HepG2 (cell line): ENCODE measurements at regions not wholly inside any gene's neighbourhood (a gene's known extent, or its start where the extent isn't known, plus 50 kb on each side); places are given as distances from the start of the nearest gene placed in this dataset.

Experiments
- ATAC-seq: fragments of 200-7000 bp; cut with Tn5 transposase; 3 replicates; pipeline ENCODE4 v1.9.1; 2020; ENCODE audit warnings: mild to moderate bottlenecking, moderate library complexity
- BruUV-seq: library from RNA; stranded (reverse); fragments of 400-500 nt; replicated peaks from 2 replicates; lab custom pipeline; 2021; lab: Mats Ljungman, UMichigan
- CTCF ChIA-PET: fragments of 300-600 bp; formaldehyde crosslinking; extraction: SDS; loops from one replicate; lab custom pipeline; 2021; ENCODE audit warnings: low total read pairs, inconsistent platforms, low intra/inter-chr PET ratio; lab: Yijun Ruan, JAX
- POLR2A ChIA-PET: fragments of 350-600 bp; sonication (Branson Sonifier 250); formaldehyde crosslinking; loops from one replicate; lab custom pipeline; 2020; ENCODE audit warnings: antibody characterized with exemption, inconsistent platforms; lab: Yijun Ruan, JAX
- DNase-seq: peaks from one replicate; pipeline ENCODE4 v3.0.0-alpha.2; 2015; ENCODE audit warnings: low spot score
- FAIRE-seq: peaks from 3 replicates; lab custom pipeline; 2011; peaks lifted over from hg19 to GRCh38; lab: Jason Lieb, UNC
- H2AFZ ChIP-seq: one replicate; pipeline ENCODE4 v1.6.1; 2011; ENCODE audit warnings: low read length, inconsistent platforms
- H3K27ac ChIP-seq: fragments of 300-600 bp; 3 replicates; pipeline ENCODE4 v1.8.0; 2011; ENCODE audit warnings: mixed run types, mild to moderate bottlenecking, mixed read lengths, low read length, inconsistent platforms; ENCODE audit not compliant: insufficient read depth; ENCODE audit errors: extremely low read length
- H3K27me3 ChIP-seq, 2 experiments: fragments of 200-600 bp in 1 of 2; 2 replicates in 1 of 2; 3 replicates in 1 of 2; pipeline versions ENCODE4 v1.6.0 to v1.8.0; 2011; ENCODE audit warnings: low read length in 2 of 2, mild to moderate bottlenecking in 2 of 2, moderate library complexity in 2 of 2, inconsistent platforms in 1 of 2; ENCODE audit not compliant: insufficient read depth in 2 of 2, control insufficient read depth in 1 of 2
- H3K36me3 ChIP-seq, 2 experiments: fragments of 200-600 bp in 1 of 2; replicated peaks in 1 of 2; 2 replicates in 1 of 2; 3 replicates in 1 of 2; pipeline versions ENCODE4 v1.5.1 to v1.8.0; 2011; ENCODE audit warnings: low read length in 2 of 2, inconsistent platforms in 1 of 2; ENCODE audit not compliant: insufficient read depth in 2 of 2, control insufficient read depth in 1 of 2
- H3K4me1 ChIP-seq: 2 replicates; pipeline ENCODE4 v1.5.1; 2012; ENCODE audit warnings: low read length, inconsistent platforms; ENCODE audit not compliant: insufficient read depth
- H3K4me2 ChIP-seq: 2 replicates; pipeline ENCODE4 v1.6.0; 2011; ENCODE audit warnings: low read depth, low read length, inconsistent platforms
- H3K4me3 ChIP-seq, 3 experiments: fragments of 200-600 bp in 1 of 3; sonication (generic), shearing (Covaris generic) in 1 of 3; replicated peaks in 1 of 3; 2 replicates each; pipeline ENCODE4 v1.5.1; 2011 to 2016; ENCODE audit warnings: low read length in 3 of 3, inconsistent platforms in 2 of 3, low read depth in 2 of 3, mild to moderate bottlenecking in 2 of 3, control low read depth in 1 of 3, mixed read lengths in 1 of 3; ENCODE audit not compliant: insufficient read depth in 1 of 3
- H3K79me2 ChIP-seq: one replicate; pipeline ENCODE4 v1.6.1; 2011; ENCODE audit warnings: low read length, inconsistent platforms; ENCODE audit not compliant: insufficient read depth
- H3K9ac ChIP-seq: 2 replicates; pipeline ENCODE4 v1.6.0; 2011; ENCODE audit warnings: mild to moderate bottlenecking, low read depth, low read length, inconsistent platforms; ENCODE audit not compliant: insufficient read depth
- H3K9me3 ChIP-seq: 2 replicates; pipeline ENCODE4 v1.5.1; 2012; ENCODE audit warnings: mild to moderate bottlenecking, low read length
- H4K20me1 ChIP-seq: 2 replicates; pipeline ENCODE4 v1.6.0; 2011; ENCODE audit warnings: inconsistent platforms, mild to moderate bottlenecking, low read length, moderate library complexity; ENCODE audit not compliant: insufficient read depth
- ARNT2 ChIP-seq: sonication (generic); formaldehyde crosslinking; IDR thresholded peaks from 2 replicates; pipeline ENCODE4 v1.8.0; 2022; ENCODE audit warnings: mild to moderate bottlenecking, low read depth, missing genetic modification reagents, moderate library complexity
- CREM ChIP-seq, 2 experiments: sonication (generic) in 1 of 2; formaldehyde crosslinking in 1 of 2; IDR thresholded peaks; 2 replicates each; pipeline versions ENCODE4 v1.4.0 to v1.6.1; 2016 to 2020; ENCODE audit warnings: antibody characterized with exemption in 1 of 2, mild to moderate bottlenecking in 1 of 2, missing genetic modification reagents in 1 of 2
- ETV6 ChIP-seq: sonication (generic); formaldehyde crosslinking; conservative IDR thresholded peaks from 2 replicates; pipeline ENCODE4 v1.4.0; 2020; ENCODE audit warnings: missing genetic modification reagents
- KDM2A ChIP-seq: sonication (generic); formaldehyde crosslinking; IDR thresholded peaks from 2 replicates; pipeline ENCODE4 v1.4.0; 2020; ENCODE audit warnings: low read depth, missing genetic modification reagents, borderline replicate concordance
- STAG1 ChIP-seq: sonication (generic); formaldehyde crosslinking; IDR thresholded peaks from 2 replicates; pipeline ENCODE4 v1.4.0; 2020; ENCODE audit warnings: missing genetic modification reagents
- TARDBP ChIP-seq: sonication (generic); formaldehyde crosslinking; IDR thresholded peaks from 2 replicates; pipeline ENCODE4 v1.8.0; 2022; ENCODE audit warnings: mild to moderate bottlenecking, missing genetic modification reagents
- ZNF121 ChIP-seq: sonication (generic); formaldehyde crosslinking; IDR thresholded peaks from 2 replicates; pipeline ENCODE4 v1.5.0; 2020; ENCODE audit warnings: mild to moderate bottlenecking, missing genetic modification reagents
- ZNF33B ChIP-seq: sonication (generic); formaldehyde crosslinking; IDR thresholded peaks from 2 replicates; pipeline ENCODE4 v1.5.1; 2020; ENCODE audit warnings: mild to moderate bottlenecking, missing genetic modification reagents
- ZNF530 ChIP-seq: sonication (generic); formaldehyde crosslinking; IDR thresholded peaks from 2 replicates; pipeline ENCODE4 v1.5.0; 2020; ENCODE audit warnings: low read depth, mild to moderate bottlenecking, missing genetic modification reagents
- ZNF660 ChIP-seq: sonication (generic); formaldehyde crosslinking; IDR thresholded peaks from 2 replicates; pipeline ENCODE4 v1.5.1; 2020; ENCODE audit warnings: mild to moderate bottlenecking, low read depth, missing genetic modification reagents, borderline replicate concordance
- ZNF720 ChIP-seq: sonication (generic); formaldehyde crosslinking; IDR thresholded peaks from 2 replicates; pipeline ENCODE4 v1.4.0; 2020; ENCODE audit warnings: missing genetic modification reagents
- in situ Hi-C: cut with HindIII; loops from 2 replicates; pipeline ENCODE4 v1.10.0; 2017; ENCODE audit warnings: low pct_unique_long_range_greater_than_20kb; ENCODE audit not compliant: extremely low pct_ligation_motif_present
- intact Hi-C: fragments of 100-400 bp; cut with micrococcal nuclease; formaldehyde crosslinking; loops from one replicate; pipeline ENCODE4 v1.10.0; 2022; ENCODE audit not compliant: unreplicated experiment
- TF ChIP-seq, protein P1 (sequence below): sonication (generic); formaldehyde crosslinking; IDR thresholded peaks from 2 replicates; pipeline ENCODE4 v1.4.0; 2020; ENCODE audit warnings: missing genetic modification reagents
- TF ChIP-seq, protein P2 (sequence below): sonication (generic); formaldehyde crosslinking; IDR thresholded peaks from 2 replicates; pipeline ENCODE4 v1.4.0; 2020; ENCODE audit warnings: missing genetic modification reagents

DNA sequence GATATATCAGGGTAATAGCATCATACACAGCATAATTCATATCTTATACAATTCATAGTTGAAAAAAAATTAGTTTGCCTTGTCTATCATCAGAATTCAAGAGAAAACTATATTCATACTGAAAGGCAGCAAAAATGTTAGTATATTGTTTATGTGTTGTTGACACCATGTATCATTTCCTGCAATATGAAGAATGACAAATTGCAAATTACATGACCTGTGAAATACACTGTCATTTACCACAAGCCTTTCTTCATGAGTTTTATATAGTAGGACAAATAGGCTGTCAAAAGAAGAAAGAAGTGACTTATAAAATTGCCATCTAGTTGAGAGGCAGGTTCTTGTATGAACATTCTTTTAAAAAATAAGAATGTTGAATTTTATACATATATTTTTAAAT is 1136.3 kb upstream of the CDH9 start:
- no peak overlapping the region for H3K9ac ChIP-seq
- CTCF ChIA-PET, result no interaction called here
- no peaks in the 10 kb centered on the region for H3K27me3 ChIP-seq
- intact Hi-C loops, result no loop called here
- no peaks in the 10 kb centered on the region for H3K36me3 ChIP-seq
- no peaks in the 10 kb centered on the region for H3K4me1 ChIP-seq
- POLR2A ChIA-PET, result no interaction called here
- no peak for ATAC-seq
- H3K27ac ChIP-seq, result no peak overlapping the region
- H4K20me1 ChIP-seq, result no peaks in the 10 kb centered on the region
- TF ChIP-seq ZNF530 (CRISPR knock-in tag) (no peak), ZNF33B (CRISPR knock-in tag) (no peak), KDM2A (CRISPR knock-in tag) (no peak), TARDBP (CRISPR knock-in tag) (no peak), ETV6 (CRISPR knock-in tag) (no peak), ARNT2 (CRISPR knock-in tag) (no peak), ZNF720 (no peak), CREM (IDR thresholded peaks at IDR 0.05) (no peak), CREM (CRISPR knock-in tag; IDR thresholded peaks at IDR 0.05) (no peak), STAG1 (CRISPR knock-in tag) (no peak), ZNF121 (CRISPR knock-in tag) (no peak), ZNF660 (CRISPR knock-in tag) (no peak)
- TF ChIP-seq, protein P1, sequence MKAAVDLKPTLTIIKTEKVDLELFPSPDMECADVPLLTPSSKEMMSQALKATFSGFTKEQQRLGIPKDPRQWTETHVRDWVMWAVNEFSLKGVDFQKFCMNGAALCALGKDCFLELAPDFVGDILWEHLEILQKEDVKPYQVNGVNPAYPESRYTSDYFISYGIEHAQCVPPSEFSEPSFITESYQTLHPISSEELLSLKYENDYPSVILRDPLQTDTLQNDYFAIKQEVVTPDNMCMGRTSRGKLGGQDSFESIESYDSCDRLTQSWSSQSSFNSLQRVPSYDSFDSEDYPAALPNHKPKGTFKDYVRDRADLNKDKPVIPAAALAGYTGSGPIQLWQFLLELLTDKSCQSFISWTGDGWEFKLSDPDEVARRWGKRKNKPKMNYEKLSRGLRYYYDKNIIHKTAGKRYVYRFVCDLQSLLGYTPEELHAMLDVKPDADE (CRISPR knock-in tag), result no peak
- TF ChIP-seq, protein P2, sequence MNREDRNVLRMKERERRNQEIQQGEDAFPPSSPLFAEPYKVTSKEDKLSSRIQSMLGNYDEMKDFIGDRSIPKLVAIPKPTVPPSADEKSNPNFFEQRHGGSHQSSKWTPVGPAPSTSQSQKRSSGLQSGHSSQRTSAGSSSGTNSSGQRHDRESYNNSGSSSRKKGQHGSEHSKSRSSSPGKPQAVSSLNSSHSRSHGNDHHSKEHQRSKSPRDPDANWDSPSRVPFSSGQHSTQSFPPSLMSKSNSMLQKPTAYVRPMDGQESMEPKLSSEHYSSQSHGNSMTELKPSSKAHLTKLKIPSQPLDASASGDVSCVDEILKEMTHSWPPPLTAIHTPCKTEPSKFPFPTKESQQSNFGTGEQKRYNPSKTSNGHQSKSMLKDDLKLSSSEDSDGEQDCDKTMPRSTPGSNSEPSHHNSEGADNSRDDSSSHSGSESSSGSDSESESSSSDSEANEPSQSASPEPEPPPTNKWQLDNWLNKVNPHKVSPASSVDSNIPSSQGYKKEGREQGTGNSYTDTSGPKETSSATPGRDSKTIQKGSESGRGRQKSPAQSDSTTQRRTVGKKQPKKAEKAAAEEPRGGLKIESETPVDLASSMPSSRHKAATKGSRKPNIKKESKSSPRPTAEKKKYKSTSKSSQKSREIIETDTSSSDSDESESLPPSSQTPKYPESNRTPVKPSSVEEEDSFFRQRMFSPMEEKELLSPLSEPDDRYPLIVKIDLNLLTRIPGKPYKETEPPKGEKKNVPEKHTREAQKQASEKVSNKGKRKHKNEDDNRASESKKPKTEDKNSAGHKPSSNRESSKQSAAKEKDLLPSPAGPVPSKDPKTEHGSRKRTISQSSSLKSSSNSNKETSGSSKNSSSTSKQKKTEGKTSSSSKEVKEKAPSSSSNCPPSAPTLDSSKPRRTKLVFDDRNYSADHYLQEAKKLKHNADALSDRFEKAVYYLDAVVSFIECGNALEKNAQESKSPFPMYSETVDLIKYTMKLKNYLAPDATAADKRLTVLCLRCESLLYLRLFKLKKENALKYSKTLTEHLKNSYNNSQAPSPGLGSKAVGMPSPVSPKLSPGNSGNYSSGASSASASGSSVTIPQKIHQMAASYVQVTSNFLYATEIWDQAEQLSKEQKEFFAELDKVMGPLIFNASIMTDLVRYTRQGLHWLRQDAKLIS (CRISPR knock-in tag), result no peak
- no peaks in the 10 kb centered on the region for H3K9me3 ChIP-seq
- H3K79me2 ChIP-seq, result no peaks in the 10 kb centered on the region
- in situ Hi-C loops, result no loop called here
- BruUV-seq, result no TSS peak
- no peak overlapping the region for H3K4me3 ChIP-seq
- no peak for DNase-seq
- no peak for FAIRE-seq
- no peak overlapping the region for H3K4me2 ChIP-seq
- H2AFZ ChIP-seq, result no peak overlapping the region
